SKM-1 treated with dmso at 0.1 percent for 144 hours (cell line): ENCODE measurements at regions not wholly inside any gene's neighbourhood (a gene's known extent, or its start where the extent isn't known, plus 50 kb on each side); places are given as distances from the start of the nearest gene placed in this dataset.
"Not testable (repeated sequence)": the region's sequence is repeated elsewhere in the genome, so short reads cannot be mapped to it uniquely, and the experiment has no call there.

Experiments
- DNase-seq: peaks from one replicate; lab custom pipeline; 2025; ENCODE audit not compliant: unreplicated experiment; lab: John Stamatoyannopoulos, UW

DNA sequence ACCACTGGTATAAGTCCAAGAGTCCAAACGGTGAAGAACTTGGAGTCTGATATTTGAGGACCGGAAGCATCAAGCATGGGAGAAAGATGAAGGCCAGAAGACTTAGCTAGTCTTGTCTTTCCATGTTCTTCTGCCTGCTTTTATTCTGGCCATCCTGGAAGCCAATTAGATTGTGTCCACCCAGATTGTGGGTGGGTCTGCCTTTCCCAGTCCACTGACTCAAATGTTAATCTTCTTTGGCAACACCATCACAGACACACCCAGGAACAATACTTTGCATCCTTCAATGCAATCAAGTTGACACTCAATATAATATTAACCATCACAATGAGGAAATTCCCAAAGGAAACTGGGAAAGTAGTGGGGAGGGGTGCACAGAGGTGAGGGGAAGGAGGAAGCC is 340.1 kb downstream of the BMP4 start:
- not testable (repeated sequence) for DNase-seq

- no peak for DNase-seq
Observed at GRCh38 chr14:53615252-53615651, 341.4 kb downstream of the BMP4 start.

DNA sequence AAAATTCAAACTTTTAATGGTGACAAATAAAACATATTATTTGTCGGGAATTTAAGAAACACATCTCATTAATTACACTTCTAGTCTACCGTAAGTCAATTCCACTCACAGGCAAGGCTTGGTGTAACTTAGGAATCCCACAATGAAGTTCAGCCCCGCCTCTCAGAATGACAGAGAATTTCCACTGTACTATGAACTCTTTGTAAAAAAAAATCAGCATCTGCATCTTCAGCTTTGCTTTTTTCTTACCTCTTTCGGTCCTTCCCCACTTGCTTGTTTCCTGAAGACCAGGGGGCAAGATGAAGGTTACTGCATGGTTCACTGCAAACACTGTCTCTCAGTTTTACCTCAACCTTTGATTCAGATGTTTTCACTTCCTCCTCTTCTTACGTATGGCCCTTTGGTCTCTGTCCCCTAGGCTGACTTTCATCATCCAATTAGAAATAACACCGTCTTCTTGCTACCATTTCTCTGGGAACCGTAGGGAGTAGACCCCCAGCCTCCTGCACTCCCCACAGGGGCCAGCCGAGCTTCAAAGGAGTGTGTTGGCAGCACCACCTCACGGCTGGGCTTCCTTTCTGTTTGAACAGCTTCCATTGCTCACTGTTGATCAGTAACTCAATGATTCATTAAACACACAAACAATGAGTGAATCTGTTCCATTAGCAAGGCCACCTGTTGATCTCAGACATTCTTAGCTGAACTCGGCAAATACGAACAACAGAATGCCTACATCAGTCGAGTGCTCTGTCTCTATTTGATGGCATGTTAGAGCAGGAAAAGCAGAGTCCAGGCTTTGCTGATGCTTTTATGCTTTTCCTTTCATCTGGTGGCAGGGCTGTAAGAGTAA is 343.0 kb downstream of the BMP4 start:
- no peak for DNase-seq

DNA sequence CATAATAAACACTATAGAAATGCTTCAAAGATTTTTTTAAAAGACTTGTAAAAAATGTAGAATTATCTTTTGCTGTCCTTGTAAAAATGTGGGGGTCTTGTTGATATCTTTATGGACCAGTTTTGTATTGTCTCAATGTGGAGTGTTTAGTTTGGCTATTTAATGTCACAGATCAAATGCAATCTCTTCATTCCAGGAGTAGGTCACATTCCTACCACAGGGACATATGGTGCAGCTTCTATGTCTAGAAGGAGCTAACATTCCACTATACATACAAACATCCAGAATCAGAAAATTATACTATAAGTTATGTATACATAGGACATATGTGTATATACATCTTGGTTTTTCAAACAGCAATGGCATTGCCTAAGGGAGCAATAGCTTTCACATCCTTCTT is 345.7 kb downstream of the BMP4 start:
- no peak for DNase-seq

GRCh38 chr14:53609009-53609408 is 347.6 kb downstream of the BMP4 start:
- DNase-seq, result no peak

DNA sequence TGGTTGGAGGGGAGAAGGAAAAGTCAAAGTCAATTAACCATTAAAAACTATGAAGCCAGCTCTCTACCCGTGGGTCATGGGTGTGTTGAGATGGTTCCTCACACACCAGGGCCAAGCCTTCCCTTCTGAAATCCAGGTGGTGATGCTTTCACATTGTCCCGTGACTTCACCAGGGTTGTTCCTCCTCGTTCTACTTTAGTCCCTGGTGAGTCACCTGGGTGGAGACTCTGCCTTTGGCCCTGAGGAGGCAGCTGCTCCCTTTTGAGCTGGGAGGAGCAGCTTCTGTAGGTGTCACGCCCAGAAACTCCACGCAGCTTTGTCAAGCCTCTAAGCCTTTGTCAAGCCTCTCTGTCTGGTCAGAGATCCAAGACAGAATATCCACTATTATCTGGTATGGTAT is 348.3 kb downstream of the BMP4 start:
- DNase-seq, result no peak

DNA sequence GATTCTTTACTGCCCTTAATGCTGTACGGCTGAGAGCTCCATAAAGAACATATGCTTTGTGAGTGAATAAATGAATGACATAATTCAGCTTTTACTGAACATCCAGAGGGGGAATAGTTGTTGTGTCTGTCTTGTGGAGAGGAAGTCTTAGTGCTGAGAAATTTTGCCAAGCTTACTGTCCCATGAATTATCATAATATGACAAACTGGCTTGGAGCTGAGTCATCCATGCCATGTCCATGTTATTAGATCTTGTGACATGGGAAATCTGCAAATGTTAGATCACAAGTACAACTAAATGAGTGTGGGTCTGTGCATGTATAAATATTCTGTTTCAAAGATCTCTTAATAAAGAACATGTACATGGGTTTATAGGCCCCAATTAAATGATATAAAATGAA is 350.4 kb downstream of the BMP4 start:
- DNase-seq, result no peak

DNA sequence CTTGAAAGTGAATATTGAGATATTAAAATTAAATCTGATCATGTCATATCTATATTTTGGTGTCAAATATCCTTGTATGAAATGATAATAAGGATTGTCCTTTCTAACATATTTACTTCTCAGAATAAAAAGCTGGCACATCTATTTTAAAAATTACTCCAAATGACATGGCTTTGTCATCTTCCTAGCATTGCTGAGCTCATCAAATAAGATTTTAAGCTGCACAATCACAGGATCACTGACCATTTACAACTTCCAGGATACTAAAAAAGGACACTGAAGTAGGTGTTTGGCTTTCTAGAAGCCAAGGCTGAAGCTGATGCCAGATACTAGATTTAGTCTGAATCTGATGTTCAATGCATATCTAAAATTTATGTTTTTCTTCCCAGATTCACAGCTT is 351.1 kb downstream of the BMP4 start:
- DNase-seq, result no peak

DNA sequence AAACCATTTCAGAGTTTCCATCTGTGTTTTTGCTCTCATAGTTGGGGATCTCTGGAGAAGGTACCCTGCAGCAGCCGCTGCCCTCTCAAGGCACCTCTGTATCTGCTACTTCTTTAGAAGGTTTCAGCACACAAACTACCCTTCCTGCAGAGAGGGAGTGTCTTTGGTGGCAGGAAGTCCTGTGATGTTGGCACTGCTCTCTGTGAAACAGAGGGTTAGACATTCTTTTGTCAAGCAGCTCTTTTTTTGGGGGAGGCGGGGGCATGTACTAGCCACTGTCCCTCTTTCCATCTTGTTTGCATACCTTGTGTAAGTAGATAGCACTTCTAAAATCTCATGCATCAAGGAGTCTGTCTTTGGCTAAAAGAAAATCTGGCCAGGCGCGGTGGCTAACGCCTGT is 352.6 kb downstream of the BMP4 start:
- no peak for DNase-seq

GRCh38 chr14:53601409-53601808 is 355.2 kb downstream of the BMP4 start:
- DNase-seq, result no peak

- no peak for DNase-seq
Observed at GRCh38 chr14:53599221-53599945, 357.2 kb downstream of the BMP4 start.

DNA sequence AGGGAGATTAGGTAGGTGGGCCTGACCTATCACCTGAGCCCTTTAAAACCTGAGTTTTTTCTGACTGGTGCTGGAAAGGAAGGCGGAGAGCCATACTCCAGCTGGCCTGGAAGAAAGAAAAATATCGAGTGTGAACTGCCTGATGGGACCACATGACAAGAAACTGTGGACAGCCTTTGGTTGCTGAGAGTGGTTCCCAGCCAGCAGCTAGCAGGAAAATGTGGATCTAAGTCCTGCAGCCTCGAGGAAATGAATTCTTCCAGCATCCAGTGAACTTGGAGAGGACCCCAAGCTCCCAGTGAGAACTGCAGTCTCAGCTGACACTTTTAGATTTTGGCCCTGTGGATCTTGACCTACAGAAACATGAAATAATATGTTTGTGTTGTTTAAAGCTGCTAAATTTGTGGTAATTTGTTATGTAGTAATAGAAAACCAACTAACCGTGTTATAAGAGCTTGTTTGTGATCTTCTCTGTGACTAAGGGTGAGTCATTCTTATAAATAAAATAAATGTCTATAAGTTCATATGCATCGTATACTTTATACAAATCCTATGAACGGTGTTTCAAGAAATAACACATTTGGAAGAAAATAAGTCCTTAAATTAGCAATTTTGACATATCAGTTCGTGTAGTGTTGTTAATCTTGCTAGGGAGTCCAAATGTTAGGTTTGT is 359.6 kb downstream of the BMP4 start:
- DNase-seq, result no peak

DNA sequence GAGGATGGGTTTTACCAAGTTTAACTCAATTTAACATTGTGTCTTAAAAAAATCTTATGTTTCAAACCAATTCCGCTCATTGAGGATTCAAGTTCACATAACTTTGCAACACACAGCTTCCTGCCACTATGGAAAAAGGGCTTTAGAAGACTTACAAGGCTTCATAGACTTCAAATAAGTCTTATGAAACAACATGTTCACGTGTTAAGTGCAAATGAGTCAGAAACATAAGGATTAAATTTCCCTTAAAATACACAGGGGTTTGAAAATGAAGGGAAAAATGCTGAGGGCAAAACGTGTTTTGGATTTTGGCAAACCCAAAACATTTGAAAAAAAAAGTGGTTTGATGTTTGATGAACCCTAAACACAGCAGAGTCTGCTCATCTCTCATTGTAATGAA is 364.8 kb downstream of the BMP4 start:
- DNase-seq, result no peak

GRCh38 chr14:53581504-53581903 is 375.1 kb downstream of the BMP4 start:
- DNase-seq, result no peak

GRCh38 chr14:53571641-53572328 is 384.8 kb downstream of the BMP4 start:
- no peak for DNase-seq

DNA sequence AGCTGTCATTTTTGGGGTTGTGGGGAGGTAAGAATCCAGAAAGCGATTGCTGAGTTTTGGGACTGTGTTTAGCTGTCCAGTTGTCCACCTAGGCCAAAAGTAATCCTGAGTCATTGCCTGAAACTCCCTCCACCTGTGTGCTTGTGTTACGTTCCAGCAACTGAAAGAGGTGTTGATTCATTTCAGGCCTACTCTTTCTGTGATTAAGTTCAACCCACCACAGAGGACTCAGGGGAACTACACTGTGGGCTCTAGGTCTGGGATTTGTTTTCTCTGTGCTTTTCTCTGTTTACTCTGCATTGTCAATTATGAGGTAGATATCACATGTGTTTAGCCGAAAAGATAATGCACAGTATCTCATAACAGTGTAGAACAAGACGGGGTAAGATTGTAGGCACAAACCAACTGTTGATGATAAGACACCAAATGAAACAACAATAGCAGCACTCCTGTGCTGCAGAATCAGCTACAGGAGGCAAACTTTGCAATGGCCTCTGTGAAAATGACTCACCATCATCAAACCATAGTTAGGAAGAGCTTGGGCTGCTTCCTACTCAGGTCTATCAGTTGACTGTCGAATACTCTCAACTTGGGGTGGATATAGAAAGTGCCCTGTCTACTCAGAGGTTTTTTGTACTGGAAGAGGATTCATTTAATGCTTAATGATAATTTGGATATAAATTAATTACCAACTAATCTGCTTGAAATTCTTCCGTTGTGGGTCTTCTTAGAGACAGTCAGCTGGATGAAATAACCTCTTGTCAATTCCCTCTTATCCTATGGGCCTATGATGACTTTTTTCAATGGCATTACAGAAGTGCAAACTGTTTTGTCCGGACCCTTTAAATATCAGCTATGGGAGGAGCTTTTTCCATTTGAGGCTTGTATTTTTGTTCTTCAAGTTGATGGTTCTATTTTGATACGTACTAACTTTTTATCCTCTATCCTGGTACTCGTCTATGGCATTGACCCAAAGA is 385.9 kb downstream of the BMP4 start:
- no peak for DNase-seq

GRCh38 chr14:53569446-53569845 is 387.2 kb downstream of the BMP4 start:
- DNase-seq, result no peak

DNA sequence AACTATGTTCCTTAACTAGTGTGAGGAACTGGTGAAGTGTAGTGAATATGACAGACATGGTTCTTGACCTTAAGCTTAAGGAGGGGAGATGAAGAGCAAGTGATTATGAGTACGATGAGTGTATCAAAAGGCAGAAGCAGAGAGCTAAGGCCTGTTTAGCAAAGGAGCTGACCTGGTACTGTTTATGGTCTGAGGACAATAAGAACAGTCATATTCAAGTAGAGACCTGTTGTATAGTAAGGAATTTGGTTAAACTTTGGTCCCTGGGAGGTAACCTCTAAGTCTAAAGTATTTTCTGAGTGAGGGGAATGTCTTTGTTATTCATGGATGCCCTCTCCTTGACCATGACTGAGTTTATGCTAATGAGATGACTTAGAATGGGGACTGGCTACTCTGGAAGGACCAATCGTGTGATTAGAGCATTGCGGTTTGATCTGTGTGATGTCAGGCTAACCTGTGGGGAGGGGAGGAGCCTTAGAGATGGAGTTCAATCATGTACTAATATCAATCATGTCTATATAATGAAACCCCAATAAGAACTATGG is 389.3 kb downstream of the BMP4 start:
- no peak for DNase-seq

- no peak for DNase-seq
Observed at GRCh38 chr14:53564870-53565269, 391.8 kb downstream of the BMP4 start.

DNA sequence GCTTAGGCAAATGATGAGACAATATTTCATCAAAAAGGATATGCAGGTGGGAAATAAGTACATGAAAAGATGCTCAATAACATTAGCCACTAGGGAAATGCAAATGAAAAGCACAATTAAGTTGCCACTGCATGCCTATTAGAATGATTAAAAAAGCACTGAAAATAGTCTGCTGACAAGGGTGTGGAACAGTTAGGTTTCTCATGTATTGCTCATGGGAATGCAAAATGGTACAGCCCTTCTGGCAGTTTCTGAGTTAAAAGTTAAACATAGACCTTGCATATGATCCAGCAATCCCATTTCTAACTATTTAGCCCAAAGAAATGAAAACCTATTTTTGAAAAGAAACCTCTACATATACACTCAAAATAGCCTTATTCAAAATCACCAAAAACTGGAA is 393.0 kb downstream of the BMP4 start:
- no peak for DNase-seq
